Hematopoietic multipotent progenitor cell treated with erythropoietin and hydrocortisone succinate and interleukin-3 and kit ligand, for 17 days (in vitro differentiated cells): ENCODE measurements at regions not wholly inside any gene's neighbourhood (a gene's known extent, or its start where the extent isn't known, plus 50 kb on each side); places are given as distances from the start of the nearest gene placed in this dataset.

ENCODE experiments used
- DNase-seq: peaks from one replicate; pipeline ENCODE4 v3.0.0-alpha.2; 2015; ENCODE audit warnings: low spot score

DNA sequence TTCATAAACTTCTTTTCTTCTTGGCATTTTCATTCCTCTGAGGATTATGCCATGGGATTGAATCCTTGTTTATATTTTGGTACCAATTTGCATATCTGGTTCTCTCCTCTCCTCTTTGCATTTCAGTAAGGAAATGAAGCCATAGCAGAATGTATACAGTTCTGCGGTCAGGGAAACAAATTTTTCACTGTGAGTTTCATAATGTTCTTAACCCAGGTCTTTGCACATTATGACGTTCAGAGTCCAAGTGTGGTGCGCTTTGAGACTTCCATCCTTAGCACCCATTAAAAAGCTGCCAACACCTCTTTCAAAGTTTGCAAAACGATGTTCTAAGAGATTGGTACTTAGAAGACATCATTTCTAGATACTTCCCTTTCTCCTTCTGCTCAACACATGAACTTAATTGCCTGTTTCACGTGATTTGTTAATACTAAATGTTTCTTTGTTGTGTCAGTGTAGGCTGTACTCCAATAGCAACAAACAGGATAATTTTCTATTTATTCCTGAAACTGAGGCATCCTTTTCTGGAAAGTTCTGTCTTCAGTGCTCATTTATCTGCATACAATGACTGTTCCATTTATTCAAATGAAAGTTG, 953.1 kb upstream of the NR2F2 start:
- no peak for DNase-seq

DNA sequence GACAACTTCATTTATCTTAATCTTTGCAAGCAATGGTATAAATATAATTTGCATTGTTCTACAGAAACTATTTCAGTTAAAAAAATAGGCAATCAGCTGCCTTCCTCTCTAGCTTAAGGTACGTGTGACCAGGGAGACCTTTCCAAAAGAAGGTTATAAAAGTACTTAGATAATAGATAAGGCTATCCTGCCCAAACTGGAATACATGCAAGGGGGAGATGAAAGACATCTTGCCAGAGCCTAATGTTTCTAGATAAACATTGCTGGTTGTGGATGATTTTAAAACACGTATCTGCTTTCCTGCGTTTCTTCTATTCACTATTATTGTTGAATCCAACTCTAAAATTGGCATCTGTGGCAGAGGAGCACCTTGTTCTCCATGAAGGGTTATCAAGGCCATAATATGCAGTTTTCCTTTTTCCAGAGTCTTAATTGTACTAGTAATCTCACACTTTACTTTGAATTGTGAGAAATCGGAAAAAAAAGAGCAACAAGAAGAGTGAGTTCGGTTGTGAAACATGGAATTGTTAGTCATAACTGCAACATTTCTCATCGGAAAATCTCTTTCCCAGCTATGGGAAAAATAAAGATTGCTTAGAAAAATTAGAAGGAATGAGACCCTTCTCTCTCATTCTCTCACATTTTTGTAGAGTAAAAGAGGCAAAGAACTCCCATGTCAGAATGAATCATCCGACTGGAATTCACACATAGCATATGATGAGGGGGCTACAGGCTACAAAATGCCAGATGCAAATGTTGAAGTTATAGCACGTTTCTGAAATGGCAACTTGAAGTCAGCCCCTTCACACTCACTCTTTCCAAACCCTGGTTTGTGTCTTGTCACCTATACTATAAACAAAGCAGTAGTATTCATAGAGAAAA, 936.1 kb upstream of the NR2F2 start:
- no peak for DNase-seq

DNA sequence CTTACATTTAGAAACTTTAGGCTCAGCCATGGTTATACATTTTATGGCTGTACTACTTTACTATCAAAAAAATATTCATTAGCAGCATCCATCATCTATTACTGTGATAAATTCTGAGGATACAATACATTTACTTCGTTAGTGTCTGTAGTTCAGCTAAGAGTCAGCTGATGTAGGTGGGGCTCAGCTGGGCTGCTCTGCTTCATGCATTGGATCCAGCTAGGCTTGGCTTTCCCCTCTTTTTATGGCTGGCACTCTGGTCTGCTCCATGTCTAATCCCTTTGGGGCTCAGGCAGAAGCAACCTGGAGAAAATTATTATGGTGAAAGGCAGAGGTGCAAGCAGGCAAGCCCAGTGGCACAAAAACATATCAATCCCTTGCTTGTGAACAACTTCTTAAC, 930.1 kb upstream of the NR2F2 start:
- no peak for DNase-seq

DNA sequence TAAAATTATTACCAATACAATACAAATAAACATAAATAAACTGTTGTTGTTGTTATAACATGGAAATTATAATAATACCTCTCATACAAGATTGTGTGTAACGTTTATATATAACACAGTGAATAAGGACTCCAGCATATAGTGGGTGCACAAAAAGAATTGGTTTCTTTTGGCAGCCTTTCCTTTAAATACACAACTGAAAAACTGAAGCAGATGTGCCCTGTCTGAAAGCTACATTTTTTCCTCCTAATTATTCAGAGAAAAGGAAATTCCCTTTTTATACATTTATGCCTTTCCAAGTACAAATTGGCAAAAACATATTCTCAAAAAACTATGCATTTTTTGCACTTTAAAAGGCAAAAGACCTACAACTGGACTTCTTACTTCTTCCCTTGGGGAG, 928.9 kb upstream of the NR2F2 start:
- no peak for DNase-seq

- DNase-seq, result no peak
Measured at GRCh38 chr15:95405447-95405846, 925.1 kb upstream of the NR2F2 start.

- DNase-seq, result no peak
Measured at GRCh38 chr15:95407534-95407933, 923.0 kb upstream of the NR2F2 start.

DNA sequence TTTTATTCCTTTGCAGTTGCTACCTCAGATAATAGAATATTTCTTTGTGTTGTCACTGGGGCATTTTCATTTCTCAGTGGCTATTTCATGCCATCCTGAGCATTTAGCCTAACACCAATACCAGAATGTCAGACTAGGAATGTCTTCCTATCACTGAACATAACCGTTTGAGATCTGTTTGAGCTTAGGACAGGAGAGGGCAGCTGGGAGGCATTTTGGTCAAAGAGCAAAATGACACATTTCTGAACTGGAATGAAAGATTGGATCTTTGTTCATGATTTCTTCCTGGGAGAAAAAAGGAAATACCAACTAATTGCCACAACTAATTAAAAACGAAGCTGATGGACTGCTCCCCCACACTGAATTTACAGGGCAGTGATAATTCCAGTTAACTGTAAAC, 921.3 kb upstream of the NR2F2 start:
- DNase-seq, result no peak

- DNase-seq, result no peak
Measured at GRCh38 chr15:95409626-95410310, 920.7 kb upstream of the NR2F2 start.

DNA sequence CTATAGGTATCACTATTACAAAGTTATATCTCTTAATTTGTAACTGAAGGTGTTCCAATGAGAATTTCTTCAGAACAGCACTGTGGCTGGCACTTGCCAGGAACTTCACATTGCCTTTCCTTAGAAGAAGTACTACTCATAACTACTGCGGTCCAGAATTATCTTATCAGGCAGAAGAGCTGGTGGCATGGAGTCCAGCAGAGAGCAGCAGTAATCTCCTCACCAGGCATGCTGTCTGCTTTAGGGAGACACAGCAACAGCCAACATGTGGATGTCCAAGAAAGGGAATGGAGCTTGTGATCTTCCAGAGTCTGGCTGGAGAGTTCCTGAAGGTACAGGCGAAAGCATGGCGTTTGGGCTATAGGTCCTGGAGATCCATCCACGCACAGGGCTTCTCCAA, 919.7 kb upstream of the NR2F2 start:
- no peak for DNase-seq

DNA sequence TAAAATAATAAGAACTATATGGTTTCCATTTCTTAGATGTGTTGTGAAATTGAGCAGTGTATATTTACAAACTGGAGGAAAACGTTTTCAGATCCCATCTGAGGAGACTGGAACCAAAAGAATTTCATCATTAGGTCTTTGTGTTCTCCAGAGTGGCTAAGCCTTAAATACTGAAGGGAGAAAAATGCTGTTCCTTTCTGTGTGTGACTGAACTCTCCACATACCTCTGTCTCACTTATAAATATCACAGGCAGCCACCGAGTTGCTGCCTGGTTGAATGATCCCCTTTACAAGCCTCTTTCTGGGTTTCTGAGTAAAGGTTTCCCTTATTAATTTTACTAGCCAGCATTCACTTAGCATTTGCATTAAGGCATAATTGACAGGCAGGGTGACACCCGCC, 913.9 kb upstream of the NR2F2 start:
- DNase-seq, result no peak

- DNase-seq, result no peak
Measured at GRCh38 chr15:95417761-95418160, 912.7 kb upstream of the NR2F2 start.

- DNase-seq, result no peak
Measured at GRCh38 chr15:95422255-95422654, 908.2 kb upstream of the NR2F2 start.

DNA sequence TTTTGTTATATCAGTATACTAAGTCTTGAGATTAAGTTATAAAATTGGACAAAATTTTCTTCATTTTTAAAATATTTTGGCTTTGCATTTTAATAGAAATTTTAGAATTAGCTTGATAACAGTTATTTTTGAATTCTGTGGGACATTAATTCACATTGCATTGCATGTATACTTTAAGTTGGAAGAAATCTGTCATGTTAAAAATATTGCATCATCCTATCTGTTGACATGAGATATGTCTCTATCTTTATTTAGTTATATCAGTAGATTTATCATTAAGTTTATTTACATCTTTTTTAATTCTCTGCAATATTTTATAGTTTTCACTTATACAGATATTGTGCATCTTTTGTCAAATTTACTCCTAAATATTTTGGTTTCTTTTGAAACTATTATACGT, 904.6 kb upstream of the NR2F2 start:
- DNase-seq, result no peak

DNA sequence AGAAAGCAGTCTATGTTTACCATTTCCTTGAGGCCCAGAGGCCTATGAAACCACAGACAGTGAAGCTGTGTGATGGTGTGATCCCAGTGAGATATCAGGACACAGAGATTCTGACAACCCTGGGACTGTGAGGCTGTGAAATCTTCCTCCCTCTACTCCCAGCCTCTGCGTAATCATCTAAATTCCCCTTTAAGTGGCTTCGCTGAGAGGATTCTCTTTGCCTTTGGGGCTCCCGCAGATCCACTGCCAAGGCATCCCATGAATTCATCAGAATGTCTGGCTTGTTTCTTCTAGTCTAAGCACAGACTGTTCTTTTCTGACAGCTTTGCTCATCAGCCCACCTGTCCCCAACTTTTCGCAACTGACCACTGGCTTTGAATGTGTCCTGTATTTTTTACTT, 901.2 kb upstream of the NR2F2 start:
- DNase-seq, result no peak

DNA sequence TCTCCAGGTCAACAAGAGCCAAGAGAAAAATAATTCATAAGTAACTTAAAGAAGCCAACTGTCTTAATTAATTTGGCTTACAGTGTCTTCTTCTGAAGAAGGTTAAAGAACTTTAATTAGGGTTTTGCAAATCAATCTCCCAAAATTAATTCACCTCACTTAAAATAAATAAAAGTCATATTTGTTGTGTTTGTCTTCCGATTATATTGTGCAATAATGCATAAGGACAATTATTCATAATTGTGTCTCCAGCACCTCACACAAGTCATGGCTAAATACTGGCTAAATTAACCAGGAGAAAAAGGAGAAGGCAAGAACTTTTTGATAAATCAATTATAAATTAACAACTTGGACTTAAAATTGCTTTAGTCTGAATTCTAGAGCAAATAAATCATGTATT, 899.0 kb upstream of the NR2F2 start:
- DNase-seq, result no peak

- no peak for DNase-seq
Measured at GRCh38 chr15:95432878-95433405, 897.6 kb upstream of the NR2F2 start.

DNA sequence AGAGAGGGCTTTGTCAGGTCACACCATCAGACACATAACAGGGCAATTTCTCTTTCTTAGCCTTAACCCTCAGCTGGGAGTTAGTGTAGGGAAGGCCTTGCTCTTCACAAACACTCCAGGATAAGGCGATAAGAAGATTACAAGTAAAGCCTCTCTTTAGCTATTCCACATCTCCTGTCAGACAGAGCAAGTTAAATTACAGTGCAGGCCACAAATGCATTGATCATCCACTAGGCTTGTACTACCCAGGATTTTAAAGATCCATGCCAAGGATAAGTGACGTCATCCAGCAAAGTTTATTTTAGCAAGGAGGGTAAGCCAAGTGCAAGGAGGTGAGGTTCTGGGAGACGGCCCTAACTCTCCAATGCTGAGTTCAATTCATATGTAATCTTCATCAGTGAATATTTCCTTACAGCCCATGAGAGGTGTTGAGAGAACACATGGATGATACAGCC, 890.6 kb upstream of the NR2F2 start:
- DNase-seq, result no peak

DNA sequence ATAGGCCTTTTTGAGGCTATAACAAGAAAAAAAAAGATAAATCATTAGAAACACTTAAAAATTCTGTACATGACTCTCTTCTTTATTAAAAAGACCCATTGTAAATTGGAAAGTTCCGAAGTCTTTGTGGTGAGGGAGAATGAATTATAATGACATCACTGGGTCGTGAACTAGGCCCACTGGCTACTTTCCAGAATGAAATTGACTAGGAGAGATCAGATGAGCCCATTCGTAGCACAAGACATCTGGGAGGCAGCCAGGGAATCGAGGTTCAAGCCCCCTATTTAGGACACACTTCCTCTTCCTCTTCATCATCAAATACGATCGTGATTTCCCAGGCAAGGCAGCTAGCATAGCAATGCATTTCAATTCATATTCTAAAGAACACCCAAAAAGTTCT, 889.8 kb upstream of the NR2F2 start:
- no peak for DNase-seq

DNA sequence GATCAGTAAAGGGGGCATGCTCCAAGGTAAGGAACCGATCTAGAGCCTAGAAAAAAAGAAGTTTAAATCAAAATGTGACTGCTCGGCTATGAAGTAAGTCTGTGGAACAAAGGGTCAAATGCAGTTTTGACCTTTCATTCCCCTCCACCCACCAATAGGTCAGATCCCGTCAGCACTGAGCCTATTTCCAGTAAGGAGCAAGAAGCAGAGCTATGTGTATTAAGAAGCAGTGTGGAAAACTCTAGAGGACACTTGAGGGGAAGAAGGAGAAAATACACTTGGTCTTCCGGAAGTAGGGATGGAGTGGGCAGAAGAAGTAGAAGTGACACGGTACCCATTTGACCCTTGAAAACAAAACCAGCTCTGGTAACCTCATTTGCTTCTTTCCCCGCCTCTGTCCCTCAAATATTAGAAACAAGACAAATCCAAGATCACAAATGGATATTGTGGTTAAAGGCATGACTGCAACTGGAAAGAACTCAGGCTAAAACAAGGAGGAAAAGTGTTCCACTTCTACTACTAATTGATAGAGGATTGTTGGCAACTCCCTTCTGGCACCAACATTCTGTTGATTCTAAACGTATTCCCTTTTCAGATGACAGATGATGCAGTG, 888.3 kb upstream of the NR2F2 start:
- no peak for DNase-seq

GRCh38 chr15:95444860-95445259, 885.6 kb upstream of the NR2F2 start:
- DNase-seq, result no peak

GRCh38 chr15:95446854-95447253, 883.6 kb upstream of the NR2F2 start:
- no peak for DNase-seq

DNA sequence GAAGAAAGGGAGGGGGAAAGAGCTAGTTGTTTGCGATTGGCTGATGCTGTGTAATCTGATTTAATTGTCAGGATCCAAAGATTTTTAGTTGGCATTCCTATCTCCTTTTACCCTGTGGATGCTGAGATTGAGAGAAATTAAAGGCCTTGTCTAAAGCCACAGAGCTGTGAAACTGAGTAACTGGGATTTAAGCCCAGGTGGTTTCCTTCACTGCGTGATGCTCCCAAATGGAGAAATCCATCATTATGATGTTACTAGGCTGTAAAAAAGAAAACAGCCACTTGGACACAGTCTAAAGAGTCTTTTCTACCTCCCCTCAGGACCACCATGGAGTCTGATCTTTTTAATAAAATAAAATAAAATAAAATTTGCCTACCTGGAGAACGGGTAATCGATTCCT, 883.0 kb upstream of the NR2F2 start:
- no peak for DNase-seq
